SKM-1 (cell line): ENCODE measurements at regions not wholly inside any gene's neighbourhood (a gene's known extent, or its start where the extent isn't known, plus 50 kb on each side); places are given as distances from the start of the nearest gene placed in this dataset.
"Not testable (repeated sequence)": the region's sequence is repeated elsewhere in the genome, so short reads cannot be mapped to it uniquely, and the experiment has no call there.

ENCODE experiments used
- DNase-seq: peaks from one replicate; lab custom pipeline; 2025; ENCODE audit not compliant: unreplicated experiment; lab: John Stamatoyannopoulos, UW

GRCh38 chr7:53087274-53087673 lies 51.8 kb downstream of the POM121L12 start:
- DNase-seq, result no peak

- DNase-seq, result no peak
These were observed 58.8 kb downstream of the POM121L12 start for GRCh38 chr7:53094191-53094590.

GRCh38 chr7:53094827-53095226 lies 59.4 kb downstream of the POM121L12 start:
- DNase-seq, result no peak

- DNase-seq, result peak; percentile 30
These were observed 60.5 kb downstream of the POM121L12 start for GRCh38 chr7:53095731-53096501.

GRCh38 chr7:53100091-53100490 lies 64.7 kb downstream of the POM121L12 start:
- no peak for DNase-seq

GRCh38 chr7:53101026-53101425 lies 65.6 kb downstream of the POM121L12 start:
- no peak for DNase-seq

GRCh38 chr7:53110425-53110824 lies 75.0 kb downstream of the POM121L12 start:
- DNase-seq, result no peak

GRCh38 chr7:53111031-53111430 lies 75.6 kb downstream of the POM121L12 start:
- no peak for DNase-seq

GRCh38 chr7:53113424-53113823 lies 78.0 kb downstream of the POM121L12 start:
- DNase-seq, result no peak

GRCh38 chr7:53119514-53119941 lies 84.1 kb downstream of the POM121L12 start:
- DNase-seq, result no peak

- DNase-seq, result no peak
These were observed 85.9 kb downstream of the POM121L12 start for GRCh38 chr7:53121374-53121773.

- no peak for DNase-seq
These were observed 96.3 kb downstream of the POM121L12 start for GRCh38 chr7:53131697-53132096.

- no peak for DNase-seq
These were observed 116.1 kb downstream of the POM121L12 start for GRCh38 chr7:53151496-53151895.

- not testable (repeated sequence) for DNase-seq
These were observed 151.8 kb downstream of the POM121L12 start for GRCh38 chr7:53187184-53187583.

GRCh38 chr7:53191191-53191695 lies 155.8 kb downstream of the POM121L12 start:
- DNase-seq, result no peak

- DNase-seq, result no peak
These were observed 156.5 kb downstream of the POM121L12 start for GRCh38 chr7:53191836-53192443.

GRCh38 chr7:53205006-53205405 lies 169.6 kb downstream of the POM121L12 start:
- no peak for DNase-seq

- DNase-seq, result no peak
These were observed 173.7 kb downstream of the POM121L12 start for GRCh38 chr7:53209129-53209528.

- DNase-seq, result no peak
These were observed 179.0 kb downstream of the POM121L12 start for GRCh38 chr7:53214463-53214862.

- no peak for DNase-seq
These were observed 183.5 kb downstream of the POM121L12 start for GRCh38 chr7:53218730-53219504.

- DNase-seq, result no peak
These were observed 193.8 kb downstream of the POM121L12 start for GRCh38 chr7:53229202-53229601.
